ENCODE measurements at regions not wholly inside any gene's neighbourhood (a gene's known extent, or its start where the extent isn't known, plus 50 kb on each side); places are given as distances from the start of the nearest gene placed in this dataset.

GRCh38 chr5:164336906-164337305, 831.5 kb downstream of the MAT2B start:
- BruUV-seq (replicated peaks), result no TSS peak
- intact Hi-C loops (cut with micrococcal nuclease), result no loop called here
- dilution Hi-C loops (cut with MboI; ENCODE audit: extremely low pct_ligation_motif_present, low sequenced_read_pairs), result no loop called here
- H3K27me3 ChIP-seq (ENCODE audit: control insufficient read depth in 2 of 2, insufficient read depth in 2 of 2, low read length in 2 of 2), result no peaks in the 10 kb centered on the region
- H3K79me2 ChIP-seq (ENCODE audit: control insufficient read depth, insufficient read depth, low read length), result no peaks in the 10 kb centered on the region
- H3K4me3 ChIP-seq (replicated peaks in 1 of 3; ENCODE audit: insufficient read depth in 1 of 3, low read depth in 1 of 3, low read length in 3 of 3), result no peak overlapping the region
- no peaks in the 10 kb centered on the region for H3K9me1 ChIP-seq (replicated peaks; ENCODE audit: control insufficient read depth, extremely low read depth, insufficient read depth, low read length)
- no peaks in the 10 kb centered on the region for H3K36me3 ChIP-seq (ENCODE audit: control insufficient read depth in 2 of 2, extremely low read depth in 1 of 2, insufficient read depth in 2 of 2, low read length in 2 of 2)
- H4K20me1 ChIP-seq (replicated peaks; ENCODE audit: control insufficient read depth, extremely low read depth, insufficient read depth, low read length), result no peaks in the 10 kb centered on the region
- FAIRE-seq (no peak), DNase-seq (ENCODE audit: low read depth, low spot score) (no peak)
- H2AFZ ChIP-seq (ENCODE audit: low read depth, low read length), result peak overlapping the region; percentile 11
- no peaks in the 10 kb centered on the region for H3K9me3 ChIP-seq (replicated peaks; ENCODE audit: control insufficient read depth, insufficient read depth, low read length)
- CTCF ChIA-PET, result interaction anchor here (1.0 kb wide), 1 partner anchor 255 kb away, joined by 3 read pairs; no protein-coding TSS in a partner anchor
- H3K27ac ChIP-seq (ENCODE audit: insufficient read depth, low read depth, low read length), result no peak overlapping the region
- no peak overlapping the region for H3K9ac ChIP-seq (replicated peaks; ENCODE audit: extremely low read depth, insufficient read depth, low read length)
- POLR2A ChIA-PET, result no interaction called here
- no peak overlapping the region for H3K4me2 ChIP-seq (ENCODE audit: insufficient read depth, low read length)
- no peak for TF ChIP-seq MYC (IDR thresholded peaks at IDR 0.05; ENCODE audit: low read depth, low read length)
- H3K4me1 ChIP-seq (ENCODE audit: control insufficient read depth, extremely low read depth, insufficient read depth, low read length), result peaks cover 16% of the 10 kb centered on the region

GRCh38 chr5:164341056-164341619, 835.7 kb downstream of the MAT2B start:
- Histone ChIP-seq H3K36me3 (ENCODE audit: control insufficient read depth in 2 of 2, extremely low read depth in 1 of 2, insufficient read depth in 2 of 2, low read length in 2 of 2) (no peaks in the 10 kb centered on the region), H2AFZ (ENCODE audit: low read depth, low read length) (no peak overlapping the region), H3K4me1 (ENCODE audit: control insufficient read depth, extremely low read depth, insufficient read depth, low read length) (peaks cover 7% of the 10 kb centered on the region), H3K9me1 (replicated peaks; ENCODE audit: control insufficient read depth, extremely low read depth, insufficient read depth, low read length) (no peaks in the 10 kb centered on the region), H3K4me2 (ENCODE audit: insufficient read depth, low read length) (no peak overlapping the region), H3K79me2 (ENCODE audit: control insufficient read depth, insufficient read depth, low read length) (no peaks in the 10 kb centered on the region), H3K9ac (replicated peaks; ENCODE audit: extremely low read depth, insufficient read depth, low read length) (no peak overlapping the region), H3K27ac (ENCODE audit: insufficient read depth, low read depth, low read length) (no peak overlapping the region), H3K27me3 (ENCODE audit: control insufficient read depth in 2 of 2, insufficient read depth in 2 of 2, low read length in 2 of 2) (no peaks in the 10 kb centered on the region), H4K20me1 (replicated peaks; ENCODE audit: control insufficient read depth, extremely low read depth, insufficient read depth, low read length) (no peaks in the 10 kb centered on the region), H3K4me3 (replicated peaks in 1 of 3; ENCODE audit: insufficient read depth in 1 of 3, low read depth in 1 of 3, low read length in 3 of 3) (no peak overlapping the region), H3K9me3 (replicated peaks; ENCODE audit: control insufficient read depth, insufficient read depth, low read length) (no peaks in the 10 kb centered on the region)
- ChIA-PET CTCF (interaction anchor here (1.0 to 1.5 kb wide), 2 partner anchors 18 to 56 kb away, joined by 3 read pairs; no protein-coding TSS in a partner anchor), POLR2A (no interaction called here)
- BruUV-seq (replicated peaks), result no TSS peak
- TF ChIP-seq CTCF (IDR thresholded peaks at IDR 0.05; ENCODE audit: extremely low read depth in 1 of 2, insufficient read depth in 1 of 2, low read depth in 1 of 2, low read length in 2 of 2), result no peak
- no peak for TF ChIP-seq MYC (IDR thresholded peaks at IDR 0.05; ENCODE audit: low read depth, low read length)
- no peak for TF ChIP-seq POLR2AphosphoS5 (IDR thresholded peaks at IDR 0.05; ENCODE audit: insufficient read depth, low read depth, low read length)
- TF ChIP-seq JUN (IDR thresholded peaks at IDR 0.05; ENCODE audit: borderline replicate concordance, insufficient read depth, insufficient read length, low read depth), result no peak
- no peak for TF ChIP-seq POLR2A (IDR thresholded peaks at IDR 0.05; ENCODE audit: low read depth, low read length)
- no peak for TF ChIP-seq EZH2 (IDR thresholded peaks at IDR 0.05; ENCODE audit: borderline replicate concordance, low read depth, low read length, severe bottlenecking)
- no peak for TF ChIP-seq GATA2 (IDR thresholded peaks at IDR 0.05; ENCODE audit: insufficient read depth, insufficient read length, low read depth, low read length)
- no peak for TF ChIP-seq MAX (IDR thresholded peaks at IDR 0.05; ENCODE audit: insufficient read depth, insufficient read length)
- TF ChIP-seq FOS (IDR thresholded peaks at IDR 0.05; ENCODE audit: borderline replicate concordance, insufficient read depth, low read length), result no peak
- FAIRE-seq, result no peak
- DNase-seq (ENCODE audit: low read depth, low spot score), result no peak
- intact Hi-C loops (cut with micrococcal nuclease) (no loop called here), dilution Hi-C loops (cut with MboI; ENCODE audit: extremely low pct_ligation_motif_present, low sequenced_read_pairs) (no loop called here)

Data from endothelial cell of umbilical vein (primary cell).